IMR-90 (cell line): ENCODE measurements at regions not wholly inside any gene's neighbourhood (a gene's known extent, or its start where the extent isn't known, plus 50 kb on each side); places are given as distances from the start of the nearest gene placed in this dataset.

ENCODE experiments used
- CTCF ChIP-seq: conservative IDR thresholded peaks from 2 replicates; pipeline ENCODE4 v1.5.1; 2012; ENCODE audit warnings: mild to moderate bottlenecking, low read depth, low read length, improper control_type of control experiment
- FOS ChIP-seq: fragments of 150-350 bp; IDR thresholded peaks from 2 replicates; pipeline ENCODE4 v1.6.1; 2016; ENCODE audit warnings: low read depth, low read length

- TF ChIP-seq CTCF, result no peak
- no peak for TF ChIP-seq FOS
Measured at GRCh38 chr10:62723375-62723774, 81.1 kb upstream of the ADO start.
